Activated CD8-positive, alpha-beta memory T cell treated with anti-CD3 and anti-CD28 coated beads for 24 hours (primary cell): ENCODE measurements at regions not wholly inside any gene's neighbourhood (a gene's known extent, or its start where the extent isn't known, plus 50 kb on each side); places are given as distances from the start of the nearest gene placed in this dataset.

Experiments used
- DNase-seq: peaks from one replicate; pipeline ENCODE4 v3.0.0-alpha.2; 2020

DNA sequence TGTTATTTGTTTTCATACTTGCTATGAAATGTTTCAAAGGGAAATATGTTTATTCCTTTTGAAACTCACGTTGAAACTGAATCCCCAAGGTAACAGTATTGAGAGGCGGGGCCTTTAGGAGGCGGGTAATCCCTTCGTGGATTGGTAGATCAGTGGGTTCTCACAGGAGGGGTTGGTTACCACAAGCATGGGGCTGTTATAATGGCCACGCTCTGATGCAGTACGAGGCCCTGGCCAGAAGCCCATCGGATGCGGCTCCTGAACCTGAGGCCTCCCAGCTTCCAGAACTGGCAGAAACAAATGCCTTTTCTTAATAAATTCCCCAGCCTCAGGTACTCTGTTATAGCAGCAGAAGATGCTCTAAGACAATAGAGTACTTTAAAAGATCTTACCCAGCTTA, 135.7 kb downstream of the ASB1 start:
- no peak for DNase-seq

- DNase-seq = no peak
Measured at GRCh38 chr2:238563551-238563950, 136.8 kb downstream of the ASB1 start.

- DNase-seq = no peak
Measured at GRCh38 chr2:238564286-238564920, 137.7 kb downstream of the ASB1 start.

DNA sequence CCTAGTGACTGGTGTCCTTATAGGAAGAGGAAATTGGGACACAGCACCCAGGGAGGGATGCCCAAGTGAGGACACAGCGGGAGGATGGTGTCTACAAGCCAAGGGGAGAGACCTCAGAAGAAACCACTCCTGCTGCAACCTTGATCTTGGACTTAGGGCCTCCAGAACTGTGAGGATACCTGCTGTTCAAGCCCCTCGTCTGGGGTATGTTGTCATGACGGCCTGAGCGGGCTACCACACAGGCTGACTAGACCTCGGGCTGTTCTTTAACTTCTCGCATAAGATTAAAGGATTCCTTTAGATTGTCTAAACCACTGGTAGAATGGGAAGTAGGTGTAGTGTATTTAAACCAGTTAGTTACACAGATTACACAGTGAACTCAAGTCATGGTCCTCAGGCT, 138.3 kb downstream of the ASB1 start:
- DNase-seq = no peak

DNA sequence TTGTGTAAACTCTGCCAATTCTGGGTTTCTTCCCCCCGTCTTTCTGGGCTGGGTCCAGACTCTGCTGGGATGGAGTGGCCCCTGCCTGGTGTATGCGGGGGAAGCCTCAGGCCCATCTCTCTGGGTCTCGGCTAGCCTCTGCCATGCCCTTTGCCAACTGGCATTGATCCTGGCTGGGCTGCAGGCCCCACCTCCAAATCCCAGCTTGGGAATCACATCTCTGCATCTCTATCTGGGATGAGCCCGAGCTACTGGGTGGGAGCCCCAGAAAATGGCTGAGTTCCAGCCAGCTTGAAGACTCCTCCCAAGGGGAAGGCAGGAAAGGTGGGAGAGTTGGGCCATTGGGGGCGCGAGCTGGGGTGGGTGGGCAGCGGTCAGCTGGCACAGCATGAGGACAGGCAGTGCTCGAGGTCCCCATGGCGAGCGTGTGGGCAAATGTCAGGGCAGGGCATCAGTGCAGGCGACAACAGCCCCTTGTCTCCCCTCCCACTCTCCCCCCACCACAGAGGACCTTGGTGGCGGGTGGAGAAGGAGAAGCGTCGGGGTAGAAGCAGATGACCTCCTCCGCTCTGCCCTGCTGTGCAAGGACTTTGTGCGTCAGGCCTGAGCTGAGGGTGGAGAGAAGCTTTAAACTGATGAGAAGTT, 139.4 kb downstream of the ASB1 start:
- no peak for DNase-seq

- DNase-seq = no peak
Measured at GRCh38 chr2:238567067-238567855, 140.5 kb downstream of the ASB1 start.

- DNase-seq = no peak
Measured at GRCh38 chr2:238567996-238568395, 141.3 kb downstream of the ASB1 start.

GRCh38 chr2:238568455-238569440, 142.0 kb downstream of the ASB1 start:
- DNase-seq = no peak

GRCh38 chr2:238569507-238570195, 142.9 kb downstream of the ASB1 start:
- no peak for DNase-seq

DNA sequence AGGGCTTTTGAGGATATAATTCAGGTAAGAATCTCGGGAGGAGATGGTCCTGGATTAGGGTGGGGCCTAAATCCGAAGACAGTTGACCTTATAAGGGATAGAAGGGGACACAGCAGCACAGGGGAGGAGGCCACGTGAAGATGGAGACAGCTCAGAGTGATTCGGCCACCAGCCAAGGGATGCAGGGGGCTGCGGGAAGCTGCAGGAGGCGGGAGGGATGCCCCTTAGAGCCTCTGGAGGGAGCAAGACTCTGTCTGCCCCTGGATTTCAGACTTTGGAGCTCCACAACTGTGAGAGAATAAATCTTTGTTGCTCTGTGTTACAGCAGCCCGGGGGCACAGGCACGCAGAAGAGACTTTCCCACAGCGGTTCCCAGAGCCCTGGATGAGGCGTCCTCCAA, 143.7 kb downstream of the ASB1 start:
- DNase-seq = no peak

DNA sequence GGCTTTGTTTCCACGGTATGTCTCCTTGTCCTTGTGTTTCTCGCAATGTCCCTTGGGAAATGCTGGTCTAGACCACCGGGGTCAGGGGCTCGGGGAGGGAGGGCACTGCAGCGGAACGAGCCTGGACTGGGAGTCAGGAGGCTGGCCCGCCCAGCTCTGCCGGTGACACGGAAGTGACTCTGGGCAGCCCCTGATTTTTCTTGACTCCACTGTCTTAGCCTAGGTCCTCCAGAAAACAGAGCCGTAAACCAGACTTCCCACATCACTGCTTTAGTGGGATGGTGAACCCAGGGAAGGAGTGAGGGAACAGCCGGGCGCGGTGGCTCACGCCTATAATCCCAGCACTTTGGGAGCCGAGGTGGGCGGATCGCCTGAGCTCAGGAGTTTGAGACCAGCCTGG, 144.2 kb downstream of the ASB1 start:
- DNase-seq = no peak

DNA sequence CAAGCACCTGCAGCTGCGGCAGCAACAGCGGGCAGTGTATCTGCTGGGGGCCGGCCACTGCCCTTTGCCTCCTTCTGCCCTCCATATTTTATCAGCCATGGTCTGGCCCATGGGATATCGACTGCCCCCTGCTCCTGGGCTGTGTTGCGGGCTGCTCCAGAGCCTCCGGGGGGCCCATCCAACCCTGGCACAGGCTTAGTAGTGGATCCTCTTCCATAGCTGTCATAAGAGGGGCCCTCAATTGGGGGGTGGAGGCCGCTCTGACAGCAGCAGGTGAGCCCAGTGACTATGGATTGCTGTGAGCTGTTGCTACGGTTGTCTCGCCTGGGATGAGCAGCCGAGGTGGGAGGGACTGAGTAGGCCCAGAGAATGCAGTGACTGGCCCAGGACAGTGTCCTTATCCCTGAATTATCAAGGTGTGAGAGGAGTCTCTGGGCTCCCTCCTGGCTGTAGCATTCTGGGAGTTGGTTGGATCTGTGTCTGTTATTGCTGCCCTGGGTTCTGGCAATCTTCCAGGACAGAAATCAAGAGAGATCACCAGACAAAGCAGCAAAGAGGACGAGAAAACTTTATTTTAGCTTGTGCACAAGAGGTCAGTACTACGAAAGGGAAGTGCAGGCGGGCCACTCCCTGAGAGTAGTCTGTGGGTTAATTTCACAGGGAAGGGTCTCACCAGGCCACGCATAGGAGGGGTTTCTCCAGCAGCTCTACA, 145.1 kb downstream of the ASB1 start:
- DNase-seq = no peak

- no peak for DNase-seq
Measured at GRCh38 chr2:238573065-238573778, 146.5 kb downstream of the ASB1 start.

- DNase-seq = no peak
Measured at GRCh38 chr2:238573916-238574315, 147.2 kb downstream of the ASB1 start.

DNA sequence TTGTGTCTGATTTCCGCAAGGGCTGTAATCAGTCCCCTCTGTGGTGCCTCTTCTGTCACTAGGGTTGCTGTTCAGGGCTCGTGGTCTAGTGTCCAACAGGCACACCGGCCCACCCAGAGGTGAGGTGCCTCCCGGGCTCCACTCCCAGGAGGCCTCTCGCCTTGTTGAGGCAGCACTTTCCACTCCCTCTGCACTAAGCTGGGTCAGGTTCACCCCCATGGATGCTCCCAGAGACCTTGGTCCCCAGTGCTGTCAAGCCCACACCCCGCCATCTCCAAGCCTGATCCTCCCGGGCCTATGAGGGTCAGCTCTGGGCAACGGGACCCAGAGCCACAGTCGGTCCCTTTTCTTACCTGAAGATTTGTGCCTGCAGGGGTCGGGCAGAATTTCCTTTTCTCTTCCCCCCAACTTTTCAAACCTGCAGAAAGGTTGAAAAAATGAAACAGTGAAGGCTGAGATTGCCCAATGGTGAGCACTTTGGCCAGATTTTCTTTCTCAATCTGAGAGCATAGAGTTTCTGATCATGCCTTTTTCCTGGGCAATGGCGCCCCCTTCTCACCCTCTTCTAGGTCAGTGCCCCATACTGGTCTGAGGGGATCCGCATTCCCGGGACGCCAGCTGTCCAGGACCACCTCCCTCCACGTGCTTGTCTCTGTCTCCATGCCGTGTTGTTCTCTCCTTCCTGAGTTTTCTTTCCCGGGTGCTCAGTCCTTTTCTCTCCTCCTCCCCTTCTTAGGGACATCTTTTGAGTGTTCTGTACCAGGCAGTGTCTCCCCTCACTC, 148.0 kb downstream of the ASB1 start:
- DNase-seq = no peak

- DNase-seq = no peak
Measured at GRCh38 chr2:238576674-238577073, 149.9 kb downstream of the ASB1 start.

DNA sequence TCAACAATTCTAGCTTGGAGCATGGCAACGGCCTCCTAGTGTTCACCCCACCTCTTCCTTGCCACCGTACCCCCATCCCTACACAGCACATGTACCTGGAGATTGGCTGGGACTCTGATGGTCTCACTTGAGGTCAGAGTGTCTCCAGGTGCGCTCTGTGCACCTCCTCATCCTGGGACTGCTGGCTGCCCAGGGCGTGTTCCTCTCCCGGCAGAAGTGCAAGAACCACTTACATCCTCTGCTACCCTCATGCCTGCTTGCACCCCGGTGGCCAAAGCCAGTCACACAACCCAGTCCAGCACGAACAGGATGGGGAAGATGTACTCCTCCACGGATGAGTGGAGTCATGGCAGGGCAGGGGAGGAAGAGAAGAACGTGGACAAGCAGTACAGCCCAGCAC, 151.5 kb downstream of the ASB1 start:
- DNase-seq = no peak

GRCh38 chr2:238580486-238580885, 153.8 kb downstream of the ASB1 start:
- DNase-seq = no peak

- no peak for DNase-seq
Measured at GRCh38 chr2:238581126-238581525, 154.4 kb downstream of the ASB1 start.

- DNase-seq = no peak
Measured at GRCh38 chr2:238582159-238582558, 155.4 kb downstream of the ASB1 start.
